Keratinocyte (primary cell): ENCODE measurements at regions not wholly inside any gene's neighbourhood (a gene's known extent, or its start where the extent isn't known, plus 50 kb on each side); places are given as distances from the start of the nearest gene placed in this dataset.

Experiments used
- DNase-seq: peaks from one replicate; pipeline ENCODE4 v3.0.0-alpha.2; 2011; ENCODE audit warnings: low read depth, missing footprints, low spot score
- FAIRE-seq: peaks from 2 replicates; lab custom pipeline; 2011; peaks lifted over from hg19 to GRCh38; lab: Jason Lieb, UNC
- H2AFZ ChIP-seq: 2 replicates; pipeline ENCODE4 v1.6.0; 2012; ENCODE audit warnings: low read length, control low read depth, inconsistent platforms; ENCODE audit not compliant: control insufficient read depth
- H3K27ac ChIP-seq: 2 replicates; pipeline ENCODE4 v1.5.1; 2011; ENCODE audit warnings: low read length; ENCODE audit not compliant: control insufficient read depth, insufficient read depth
- H3K27me3 ChIP-seq: 3 replicates; pipeline ENCODE4 v1.6.0; 2011; ENCODE audit warnings: low read length; ENCODE audit not compliant: control insufficient read depth, insufficient read depth; ENCODE audit errors: extremely low read depth
- H3K36me3 ChIP-seq, 2 experiments: 2 replicates in 1 of 2; 3 replicates in 1 of 2; pipeline ENCODE4 v1.5.1; 2011; ENCODE audit warnings: low read length in 2 of 2, mild to moderate bottlenecking in 1 of 2; ENCODE audit not compliant: control insufficient read depth in 2 of 2, insufficient read depth in 2 of 2; ENCODE audit errors: extremely low read depth in 1 of 2
- H3K4me1 ChIP-seq: 3 replicates; pipeline ENCODE4 v1.5.1; 2011; ENCODE audit warnings: low read length; ENCODE audit not compliant: control insufficient read depth, insufficient read depth; ENCODE audit errors: extremely low read depth
- H3K4me2 ChIP-seq: 3 replicates; pipeline ENCODE4 v1.6.0; 2011; ENCODE audit warnings: low read depth, low read length; ENCODE audit not compliant: control insufficient read depth, insufficient read depth; ENCODE audit errors: extremely low read depth
- H3K4me3 ChIP-seq, 3 experiments: fragments of 200-600 bp in 1 of 3; sonication (generic) in 1 of 3; 2 replicates in 2 of 3; 3 replicates in 1 of 3; pipeline ENCODE4 v1.5.1; 2011 to 2016; ENCODE audit warnings: low read length in 3 of 3, mild to moderate bottlenecking in 3 of 3, control low read depth in 2 of 3, inconsistent platforms in 1 of 3, low read depth in 1 of 3, mixed read lengths in 1 of 3, mixed run types in 1 of 3, moderate library complexity in 1 of 3; ENCODE audit not compliant: control insufficient read depth in 2 of 3, insufficient read depth in 2 of 3; ENCODE audit errors: extremely low read depth in 1 of 3
- H3K79me2 ChIP-seq: 2 replicates; pipeline ENCODE4 v1.6.0; 2012; ENCODE audit warnings: low read length; ENCODE audit not compliant: control insufficient read depth, insufficient read depth
- H3K9ac ChIP-seq: 3 replicates; pipeline ENCODE4 v1.6.0; 2011; ENCODE audit warnings: low read length; ENCODE audit not compliant: control insufficient read depth, insufficient read depth; ENCODE audit errors: extremely low read depth
- H3K9me1 ChIP-seq: 3 replicates; pipeline ENCODE4 v1.6.0; 2011; ENCODE audit warnings: low read length; ENCODE audit not compliant: control insufficient read depth, insufficient read depth; ENCODE audit errors: extremely low read depth
- H3K9me3 ChIP-seq: 2 replicates; pipeline ENCODE4 v1.5.1; 2012; ENCODE audit warnings: low read depth, low read length; ENCODE audit not compliant: control insufficient read depth
- H4K20me1 ChIP-seq: 3 replicates; pipeline ENCODE4 v1.6.0; 2011; ENCODE audit warnings: low read length; ENCODE audit not compliant: control insufficient read depth, insufficient read depth; ENCODE audit errors: extremely low read depth
- CTCF ChIP-seq, 3 experiments: IDR thresholded peaks in 1 of 3; conservative IDR thresholded peaks in 1 of 3; optimal IDR thresholded peaks in 1 of 3; 2 replicates in 2 of 3; 3 replicates in 1 of 3; pipeline versions ENCODE3 to v1.5.1; 2011; ENCODE audit warnings: low read length in 3 of 3, mild to moderate bottlenecking in 3 of 3, moderate library complexity in 2 of 3, control low read depth in 1 of 3, inconsistent platforms in 1 of 3; ENCODE audit not compliant: insufficient read depth in 2 of 3; ENCODE audit errors: extremely low read depth in 1 of 3
- EZH2 ChIP-seq: IDR thresholded peaks from one replicate; pipeline ENCODE4 v1.6.1; 2012; ENCODE audit warnings: inconsistent platforms, mild to moderate bottlenecking, low read length, moderate library complexity
- dilution Hi-C: fragments of 300-500 bp; cut with MboI; formaldehyde crosslinking; loops from one replicate; pipeline ENCODE4 v1.7.0; 2020; ENCODE audit warnings: low sequenced_read_pairs; ENCODE audit not compliant: extremely low pct_ligation_motif_present

GRCh38 chr4:136680761-136681160, 851.5 kb downstream of the PCDH18 start:
- FAIRE-seq (no peak), DNase-seq (no peak)
- Histone ChIP-seq H3K36me3 (no peaks in the 10 kb centered on the region), H3K4me1 (no peaks in the 10 kb centered on the region), H3K9me1 (no peaks in the 10 kb centered on the region), H3K9ac (no peak overlapping the region), H3K4me3 (no peak overlapping the region), H3K9me3 (no peaks in the 10 kb centered on the region), H2AFZ (no peak overlapping the region), H4K20me1 (no peaks in the 10 kb centered on the region), H3K79me2 (no peaks in the 10 kb centered on the region), H3K4me2 (no peak overlapping the region), H3K27me3 (no peaks in the 10 kb centered on the region), H3K27ac (no peak overlapping the region)
- TF ChIP-seq EZH2 (no peak), CTCF (optimal IDR thresholded peaks at IDR 0.05 in 1 of 3, IDR thresholded peaks at IDR 0.05 in 1 of 3, conservative IDR thresholded peaks at IDR 0.05 in 1 of 3; ENCODE audit: extremely low read depth in 1 of 3, insufficient read depth in 2 of 3, low read length in 3 of 3) (no peak)
- dilution Hi-C loops = no loop called here

GRCh38 chr4:136680271-136680670, 852.0 kb downstream of the PCDH18 start:
- no peak overlapping the region for H2AFZ ChIP-seq
- TF ChIP-seq EZH2 (no peak), CTCF (optimal IDR thresholded peaks at IDR 0.05 in 1 of 3, IDR thresholded peaks at IDR 0.05 in 1 of 3, conservative IDR thresholded peaks at IDR 0.05 in 1 of 3; ENCODE audit: extremely low read depth in 1 of 3, insufficient read depth in 2 of 3, low read length in 3 of 3) (no peak)
- H3K9me1 ChIP-seq = no peaks in the 10 kb centered on the region
- H3K4me1 ChIP-seq = no peaks in the 10 kb centered on the region
- no peak overlapping the region for H3K27ac ChIP-seq
- H3K4me2 ChIP-seq = no peak overlapping the region
- dilution Hi-C loops = no loop called here
- DNase-seq = no peak
- no peak for FAIRE-seq
- H3K79me2 ChIP-seq = no peaks in the 10 kb centered on the region
- H3K36me3 ChIP-seq = no peaks in the 10 kb centered on the region
- no peaks in the 10 kb centered on the region for H3K27me3 ChIP-seq
- no peaks in the 10 kb centered on the region for H4K20me1 ChIP-seq
- no peak overlapping the region for H3K9ac ChIP-seq
- H3K4me3 ChIP-seq = no peak overlapping the region
- no peaks in the 10 kb centered on the region for H3K9me3 ChIP-seq
